ENCODE measurements at regions not wholly inside any gene's neighbourhood (a gene's known extent, or its start where the extent isn't known, plus 50 kb on each side); places are given as distances from the start of the nearest gene placed in this dataset.
A peak's percentile ranks its signal among the peaks of the same experiment; 100 is the strongest.

- no peaks in the 10 kb centered on the region for H3K9me3 ChIP-seq (ENCODE audit: control insufficient read depth, insufficient read depth, low read depth, low read length)
- H3K4me1 ChIP-seq (ENCODE audit: control insufficient read depth, insufficient read depth, low read length) = peaks cover 4% of the 10 kb centered on the region
- no peak overlapping the region for H3K4me3 ChIP-seq (ENCODE audit: low read depth, low read length)
- peak overlapping the region; percentile 48 for H3K27ac ChIP-seq (ENCODE audit: extremely low read depth, low read depth, low read length)
- CTCF ChIA-PET = interaction anchor here (0.7 to 2.0 kb wide), 3 partner anchors 11 to 44 kb away, joined by 3 to 5 read pairs (median 3); no protein-coding TSS in a partner anchor
- no peaks in the 10 kb centered on the region for H3K36me3 ChIP-seq (ENCODE audit: control insufficient read depth in 2 of 2, insufficient read depth in 1 of 2, low read length in 2 of 2)
- POLR2A ChIA-PET = no interaction called here
- TF ChIP-seq GLIS2 (tag by site-specific recombination; IDR thresholded peaks at IDR 0.05) (no peak), KLF17 (tag by site-specific recombination; IDR thresholded peaks at IDR 0.05) (no peak), ZNF704 (tag by site-specific recombination; IDR thresholded peaks at IDR 0.05) (no peak), ZNF629 (tag by site-specific recombination; IDR thresholded peaks at IDR 0.05) (peak; percentile 33; the same call in 1 of the 2 replicates), ZNF354C (tag by site-specific recombination; IDR thresholded peaks at IDR 0.05; ENCODE audit: borderline replicate concordance, low read depth) (no peak), ZNF600 (tag by site-specific recombination; IDR thresholded peaks at IDR 0.05) (0 out of 2 replicates have a peak, but pooled peaks have one; percentile 28), GLIS1 (tag by site-specific recombination; IDR thresholded peaks at IDR 0.05) (0 out of 2 replicates have a peak, but pooled peaks have one; percentile 13), ZNF10 (tag by site-specific recombination; IDR thresholded peaks at IDR 0.05) (0 out of 2 replicates have a peak, but pooled peaks have one; percentile 26), ZNF366 (tag by site-specific recombination; conservative IDR thresholded peaks at IDR 0.05) (peak; percentile 33; the same call in 1 of the 2 replicates), ZNF2 (tag by site-specific recombination; IDR thresholded peaks at IDR 0.05) (no peak), TRIM28 (IDR thresholded peaks at IDR 0.05; ENCODE audit: borderline replicate concordance, low read length) (peak; percentile 91), ZNF501 (tag by site-specific recombination; IDR thresholded peaks at IDR 0.05) (no peak), ZNF510 (tag by site-specific recombination; IDR thresholded peaks at IDR 0.05; ENCODE audit: insufficient replicate concordance) (no peak), HOXC10 (CRISPR knock-in tag; IDR thresholded peaks at IDR 0.05) (0 out of 2 replicates have a peak, but pooled peaks have one; percentile 46), SCRT2 (tag by site-specific recombination; IDR thresholded peaks at IDR 0.05) (peak; percentile 42; the same call in 1 of the 2 replicates), PATZ1 (tag by site-specific recombination; IDR thresholded peaks at IDR 0.05) (peak; percentile 41; the same call in 1 of the 2 replicates), ZBTB17 (tag by site-specific recombination; IDR thresholded peaks at IDR 0.05) (0 out of 2 replicates have a peak, but pooled peaks have one; percentile 20), SP7 (tag by site-specific recombination; IDR thresholded peaks at IDR 0.05) (peak; percentile 72), EGR2 (tag by site-specific recombination; IDR thresholded peaks at IDR 0.05; ENCODE audit: low read depth) (peak; percentile 24; the same call in 1 of the 2 replicates), ZNF843 (tag by site-specific recombination; IDR thresholded peaks at IDR 0.05) (no peak), PRDM10 (tag by site-specific recombination; IDR thresholded peaks at IDR 0.05) (peak; percentile 29; the same call in 1 of the 2 replicates), ZNF394 (tag by site-specific recombination; IDR thresholded peaks at IDR 0.05; ENCODE audit: borderline replicate concordance) (0 out of 2 replicates have a peak, but pooled peaks have one; percentile 19), HIC1 (tag by site-specific recombination; IDR thresholded peaks at IDR 0.05) (no peak), SETDB1 (IDR thresholded peaks at IDR 0.05; ENCODE audit: insufficient read length, low read length) (peak; percentile 31), ZNF555 (tag by site-specific recombination; conservative IDR thresholded peaks at IDR 0.05) (no peak), OSR2 (tag by site-specific recombination; IDR thresholded peaks at IDR 0.05) (peak; percentile 38; the same call in 1 of the 2 replicates)
Observed at GRCh38 chrX:39196192-39197102, 395.2 kb downstream of the MID1IP1 start.

All from HEK293 (cell line).